GM19043 (cell line): ENCODE measurements at regions not wholly inside any gene's neighbourhood (a gene's known extent, or its start where the extent isn't known, plus 50 kb on each side); places are given as distances from the start of the nearest gene placed in this dataset.

Experiments
- ATAC-seq: cut with Tn5 transposase; IDR thresholded peaks from one replicate; pipeline ENCODE4 v1.9.1; 2021; ENCODE audit warnings: low read depth; ENCODE audit not compliant: unreplicated experiment

DNA sequence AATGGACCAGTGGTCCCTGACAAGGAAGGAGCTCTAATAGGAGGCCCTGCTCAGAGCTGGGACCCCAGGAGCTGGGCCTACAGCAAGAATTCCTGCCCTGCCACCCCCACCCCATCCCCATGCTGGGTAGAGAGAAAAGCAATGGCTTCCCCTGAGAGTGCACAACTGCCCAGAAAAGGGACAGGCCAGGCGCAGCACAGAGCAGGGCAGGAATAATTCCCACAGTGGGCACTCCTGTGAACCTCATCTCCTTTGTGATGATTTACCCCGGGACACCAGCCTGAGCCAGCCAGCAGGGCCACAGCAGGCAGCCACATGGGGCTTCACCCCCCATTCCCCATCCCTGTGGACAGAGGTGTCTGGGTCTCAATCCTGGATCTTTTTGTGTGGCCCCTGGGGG lies 104.0 kb upstream of the IQSEC1 start:
- no peak for ATAC-seq

DNA sequence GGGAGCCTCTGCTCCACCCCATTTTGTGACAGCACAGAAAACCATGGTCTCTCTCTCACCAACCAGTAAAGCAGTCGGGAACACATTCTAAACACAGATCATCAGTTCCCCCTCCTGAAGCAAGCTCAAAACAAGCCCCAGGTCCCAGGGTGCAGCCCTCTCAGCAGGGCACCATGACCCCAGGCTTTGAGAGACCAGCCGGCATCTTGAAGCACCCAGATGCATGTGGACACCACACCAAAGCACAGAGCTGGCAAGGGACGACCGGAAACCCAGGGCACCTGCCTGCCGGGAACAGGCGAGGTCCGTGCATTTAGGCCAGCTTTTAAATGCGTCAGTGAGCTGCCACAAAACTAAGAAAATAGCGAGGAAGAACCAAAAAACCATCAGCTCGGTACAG lies 103.2 kb upstream of the IQSEC1 start:
- no peak for ATAC-seq

DNA sequence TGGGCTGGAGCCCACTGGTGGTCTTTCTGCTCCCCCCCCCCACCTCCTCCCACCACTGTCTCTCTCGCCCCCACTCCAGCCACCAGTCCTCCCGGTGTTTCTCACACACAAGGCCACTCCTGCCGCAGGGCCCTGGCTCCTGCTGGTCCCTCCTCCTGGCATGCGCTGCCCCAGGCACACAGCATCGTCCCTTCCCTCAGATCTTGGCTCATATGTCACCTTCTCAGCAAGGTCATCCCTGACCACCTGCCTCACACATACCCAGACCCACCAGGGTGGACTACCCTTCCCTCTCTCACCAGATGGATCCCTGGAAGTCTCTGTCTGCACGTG lies 101.5 kb upstream of the IQSEC1 start:
- no peak for ATAC-seq

DNA sequence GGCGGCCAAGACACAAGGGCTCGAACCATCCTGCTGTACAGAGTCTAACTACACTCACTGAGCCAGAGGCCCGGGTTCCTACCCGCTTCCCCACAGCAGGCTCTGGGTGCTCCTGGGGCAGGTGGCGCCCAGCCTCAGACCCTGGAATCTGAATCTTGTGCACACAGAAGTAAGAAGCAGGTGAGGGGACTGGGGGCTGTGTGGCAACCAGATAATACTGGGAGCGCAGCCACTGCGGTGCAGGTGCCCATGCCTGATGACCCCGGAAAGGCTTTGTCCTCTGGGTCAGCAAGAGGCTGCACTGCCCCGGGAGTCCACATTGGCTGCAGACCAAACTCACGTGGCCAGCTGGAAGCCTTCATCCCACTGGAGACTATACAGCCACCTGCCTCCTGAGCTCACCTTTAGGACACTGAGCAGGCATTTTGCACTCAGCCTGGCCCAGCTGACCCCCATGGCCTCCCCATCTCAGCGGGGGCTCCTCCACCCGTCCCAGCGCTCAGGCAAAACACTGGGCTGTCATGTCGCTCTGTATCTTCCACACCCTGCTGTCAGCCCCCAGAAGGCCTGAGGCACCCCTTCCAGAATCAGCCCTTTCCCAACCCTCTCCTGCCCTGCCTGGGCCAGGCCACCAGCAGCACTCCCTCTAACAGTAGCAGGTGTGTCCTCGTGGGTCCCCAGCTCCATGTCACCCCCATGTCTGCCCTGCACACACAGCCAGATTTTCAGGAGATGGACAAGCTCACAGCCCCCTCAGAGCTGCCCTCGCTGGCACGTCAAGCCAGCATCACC lies 101.0 kb upstream of the IQSEC1 start:
- no peak for ATAC-seq

DNA sequence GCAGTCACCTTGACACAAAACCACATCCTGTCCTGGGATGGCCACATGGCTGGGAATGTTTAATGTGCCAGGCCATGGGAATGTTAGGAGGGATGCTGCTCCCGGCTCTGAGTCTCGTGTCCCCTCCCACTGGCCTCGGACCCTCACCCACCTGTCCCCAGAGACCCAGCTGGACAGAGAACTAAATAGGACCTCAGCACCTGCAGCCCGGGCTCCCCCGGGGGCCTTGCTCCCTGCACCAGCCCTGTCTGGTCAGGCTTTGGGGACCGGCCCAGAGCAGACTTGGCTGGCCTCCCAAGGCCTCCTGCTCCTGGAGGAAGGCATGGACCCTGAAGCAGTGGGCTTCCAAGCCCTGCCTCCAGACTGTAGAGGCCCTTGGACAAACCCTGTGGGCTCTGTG lies 100.0 kb upstream of the IQSEC1 start:
- no peak for ATAC-seq

DNA sequence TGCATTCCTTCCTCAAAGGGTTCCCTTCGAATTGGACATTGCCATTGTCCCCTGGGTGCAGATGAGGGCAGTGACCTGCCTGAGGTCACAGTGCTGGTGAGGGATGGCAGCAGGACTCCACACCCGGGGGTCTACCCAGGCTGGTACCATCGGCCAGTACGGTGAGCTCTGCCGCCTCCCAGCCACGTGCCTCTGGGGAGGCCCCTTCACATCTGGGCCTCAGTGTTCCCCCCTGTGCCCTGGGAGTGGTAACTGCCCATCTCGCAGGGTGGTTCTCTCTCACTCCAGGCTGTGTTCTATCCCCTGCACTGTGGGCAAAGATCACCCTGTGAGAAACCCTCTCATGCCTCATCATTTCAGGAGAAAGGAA lies 99.4 kb upstream of the IQSEC1 start:
- no peak for ATAC-seq

DNA sequence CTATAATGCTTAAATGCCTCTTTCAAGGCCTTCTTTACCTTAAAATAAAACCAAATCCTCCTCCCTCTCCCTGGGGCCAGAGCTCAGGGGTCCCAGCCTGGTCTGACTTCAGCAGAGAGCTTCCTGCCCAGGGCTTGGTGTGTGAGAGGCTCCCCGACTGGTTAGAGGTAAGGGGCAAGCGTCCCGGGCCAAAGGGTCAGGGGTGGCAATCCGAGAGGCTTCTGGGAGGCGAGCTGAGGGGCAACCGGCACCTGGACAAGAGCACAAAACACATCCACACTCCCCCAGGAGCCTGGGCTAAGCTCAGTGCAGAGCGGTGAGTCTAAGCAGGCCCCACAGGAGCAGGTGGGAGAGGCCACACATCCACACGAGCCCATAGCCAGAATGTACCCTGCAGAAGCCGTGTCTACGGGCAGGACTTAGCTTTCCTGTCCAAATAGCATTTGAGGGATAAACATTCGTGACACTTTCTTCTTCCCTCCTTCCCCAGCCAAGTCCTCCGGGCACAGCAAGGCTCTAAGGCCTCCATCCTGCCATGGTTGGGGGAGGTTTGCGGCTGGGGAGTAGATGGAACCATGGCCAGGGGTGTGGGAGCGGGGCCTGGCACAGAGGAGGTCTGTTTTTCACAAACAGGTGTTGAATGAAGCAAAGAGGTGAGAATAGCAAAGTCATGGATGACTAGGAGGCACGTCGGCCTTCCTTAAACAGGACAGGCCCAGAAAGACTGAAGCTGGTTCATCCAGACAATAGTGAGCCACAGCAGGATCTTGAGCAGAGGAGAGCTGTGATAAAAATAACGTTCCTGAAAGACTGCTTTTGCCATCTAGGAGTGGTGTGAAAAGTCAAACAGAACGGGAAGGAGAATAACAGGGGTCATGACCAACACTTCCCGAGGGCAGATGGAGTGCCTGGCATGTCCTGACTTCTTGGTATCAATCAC lies 98.7 kb upstream of the IQSEC1 start:
- no peak for ATAC-seq

DNA sequence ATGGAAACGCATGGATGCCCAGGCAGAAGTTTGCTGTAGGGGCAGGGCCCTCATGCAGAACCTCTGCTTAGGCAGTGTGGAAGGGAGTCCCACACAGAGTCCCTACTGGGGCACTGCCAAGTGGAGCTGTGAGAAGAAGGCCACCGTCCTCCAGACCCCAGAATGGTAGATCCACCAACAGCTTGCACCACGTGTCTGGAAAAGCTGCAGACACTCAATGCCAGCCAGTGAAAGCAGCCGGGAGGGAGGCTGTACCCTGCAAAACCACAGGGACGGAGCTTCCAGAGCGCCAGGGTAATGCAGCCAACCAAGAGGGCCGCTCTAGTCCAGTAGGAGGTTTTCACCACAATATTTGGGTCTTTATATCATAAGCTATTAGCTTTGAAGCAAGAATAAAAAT lies 97.1 kb upstream of the IQSEC1 start:
- ATAC-seq, result no peak

DNA sequence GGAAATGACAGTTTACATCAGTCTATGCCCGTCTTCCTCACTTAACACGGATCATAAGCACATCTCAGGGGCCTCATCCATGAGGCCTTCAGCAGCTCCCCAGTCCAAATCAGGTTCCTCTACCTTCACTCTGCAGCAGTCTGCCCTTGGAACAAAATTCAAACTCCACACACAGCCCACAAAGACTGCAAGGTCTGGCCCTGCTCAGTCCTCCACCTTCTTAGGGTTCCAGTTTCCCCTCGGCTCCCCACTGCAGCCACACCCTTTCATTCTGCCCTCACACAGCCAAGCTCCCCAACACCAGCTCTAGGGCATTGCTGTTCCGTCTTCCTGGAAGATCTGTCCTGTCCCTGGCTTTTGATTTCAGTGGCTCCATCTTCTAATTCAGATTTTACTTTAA lies 95.2 kb upstream of the IQSEC1 start:
- no peak for ATAC-seq

DNA sequence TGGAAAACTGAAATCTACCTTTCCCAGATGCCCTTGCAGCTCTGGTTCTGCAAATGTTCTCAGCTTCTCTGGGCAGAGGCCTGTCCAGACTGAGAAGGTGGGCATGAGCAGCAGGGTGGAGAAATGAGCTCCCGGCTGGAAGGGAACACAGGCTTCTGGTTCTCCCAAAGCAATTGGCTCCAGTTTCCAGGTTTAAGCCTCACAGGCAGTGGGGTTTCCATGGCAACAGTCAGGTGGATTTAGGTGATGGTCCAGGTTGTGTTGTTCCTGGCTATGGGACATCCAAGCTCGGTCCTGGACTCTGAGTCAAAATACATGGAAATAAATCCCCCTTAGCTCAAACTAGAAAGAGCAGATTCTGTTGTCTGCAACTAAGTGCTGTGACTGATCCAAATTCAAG lies 94.6 kb upstream of the IQSEC1 start:
- no peak for ATAC-seq

DNA sequence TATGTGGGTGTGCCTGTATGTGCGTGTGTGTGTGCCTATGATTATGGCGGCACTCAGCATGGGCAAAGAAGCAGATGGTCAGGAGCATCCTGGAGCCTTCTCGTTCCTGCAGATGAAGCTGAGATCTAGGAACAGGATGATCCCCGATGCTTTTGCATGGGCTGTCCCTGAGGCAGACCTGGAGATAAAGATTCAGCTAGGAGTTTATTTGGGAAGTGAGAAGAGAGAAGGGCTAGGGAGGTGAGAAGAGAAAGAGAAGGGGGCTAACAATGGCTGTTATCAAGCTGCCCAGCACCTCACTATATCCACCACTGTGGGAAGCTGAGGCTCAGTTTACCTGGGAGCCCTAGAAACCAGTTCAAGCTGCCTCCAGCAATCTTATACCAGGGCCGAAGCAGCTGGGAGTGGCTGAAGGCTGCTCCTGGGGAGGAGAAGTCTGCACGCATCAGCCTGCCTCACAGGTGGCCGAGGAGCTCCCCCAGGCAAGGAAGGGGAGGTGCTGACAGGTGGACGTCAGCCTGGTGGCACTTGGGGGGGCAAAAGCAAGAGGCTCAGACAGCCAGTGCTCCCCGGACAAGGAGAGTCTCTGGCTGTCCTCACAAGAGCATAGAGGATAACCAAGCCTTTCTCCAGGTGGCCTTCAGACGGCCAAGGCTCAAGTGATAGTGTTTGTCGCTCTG lies 94.0 kb upstream of the IQSEC1 start:
- no peak for ATAC-seq

DNA sequence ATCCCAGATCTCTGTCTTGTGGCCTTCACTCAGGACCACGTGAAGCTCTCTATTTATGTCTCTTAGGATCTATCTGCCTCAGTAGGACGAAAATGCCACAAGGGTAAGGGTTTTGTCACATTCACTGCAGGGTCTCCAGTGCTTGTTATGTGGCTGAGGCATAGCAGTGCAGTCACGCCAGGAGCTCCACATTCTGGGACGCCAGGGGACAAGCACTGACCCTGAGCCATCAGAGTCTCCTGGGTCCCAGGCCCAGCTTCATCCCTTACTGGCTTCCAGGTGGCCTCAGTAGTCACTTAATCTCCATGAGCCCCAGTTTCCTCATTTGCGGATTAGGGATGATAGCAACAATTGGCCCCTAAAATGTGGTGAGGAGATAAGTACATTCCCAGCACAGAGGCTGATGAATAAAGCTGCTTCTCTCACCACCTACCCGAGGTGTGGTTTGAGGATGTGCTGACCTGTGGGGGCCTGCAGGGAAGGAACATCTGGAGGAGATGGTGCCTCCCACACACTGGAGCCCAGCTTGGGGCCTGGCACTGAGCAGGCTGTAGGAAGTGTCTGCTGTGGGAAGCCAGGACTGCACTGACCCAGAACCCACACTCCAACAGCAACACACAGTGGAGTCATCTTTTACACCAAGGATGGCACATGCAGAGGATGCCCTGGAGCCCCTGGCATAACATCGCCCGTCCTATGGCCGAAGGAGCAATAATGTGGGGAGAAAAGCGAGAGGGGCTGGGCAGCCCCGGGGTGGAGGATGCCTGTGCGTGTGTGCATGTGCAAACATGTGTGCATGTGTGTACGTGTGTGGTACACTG lies 93.2 kb upstream of the IQSEC1 start:
- no peak for ATAC-seq

DNA sequence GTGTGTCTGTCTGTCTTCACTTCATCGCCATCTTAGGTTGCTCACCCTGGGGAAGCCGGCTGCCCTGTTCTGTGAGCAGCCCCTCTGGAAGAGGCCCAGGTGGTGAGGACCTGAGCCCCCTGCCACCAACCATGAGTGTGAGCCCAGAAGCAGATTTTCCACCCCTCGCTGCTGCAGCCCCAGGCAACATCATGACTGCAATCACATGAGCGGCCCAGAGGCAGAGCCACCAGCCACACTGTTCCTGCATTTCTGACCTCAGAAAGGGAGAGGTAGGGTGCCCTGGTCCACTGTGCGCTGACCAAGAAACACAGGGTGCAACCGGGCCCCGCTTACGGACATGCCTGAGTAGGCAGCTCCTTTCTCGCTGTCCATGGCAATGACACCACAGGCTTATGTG lies 92.3 kb upstream of the IQSEC1 start:
- ATAC-seq, result no peak

DNA sequence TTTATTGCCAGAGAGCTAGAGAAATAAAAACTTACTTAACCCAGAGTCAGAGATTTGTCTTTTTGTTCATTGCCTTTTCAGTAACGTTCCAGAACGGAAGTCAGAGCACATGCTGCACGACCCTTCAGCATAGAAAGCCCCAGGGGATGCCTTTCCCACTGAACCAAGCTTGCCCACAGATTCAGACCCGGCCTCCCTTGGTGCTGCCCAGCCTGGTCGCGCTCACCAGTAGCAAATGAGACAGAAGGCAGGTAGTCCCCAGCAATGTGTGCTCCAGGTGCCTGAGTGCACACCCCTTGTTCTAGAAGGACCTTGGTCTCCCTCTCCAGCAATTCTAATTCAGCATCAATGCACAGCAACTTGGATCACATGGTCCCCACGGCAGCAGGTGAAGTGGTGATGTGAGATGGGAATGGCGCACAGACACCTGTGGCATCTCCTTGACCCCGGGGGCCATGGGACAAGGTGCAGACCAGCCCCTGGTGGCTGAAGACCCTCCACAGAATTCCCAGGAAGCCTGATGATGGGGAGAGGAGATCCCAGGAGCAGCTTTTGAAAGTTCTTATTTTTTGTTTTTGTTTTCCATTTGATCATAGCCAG lies 91.8 kb upstream of the IQSEC1 start:
- ATAC-seq, result no peak

DNA sequence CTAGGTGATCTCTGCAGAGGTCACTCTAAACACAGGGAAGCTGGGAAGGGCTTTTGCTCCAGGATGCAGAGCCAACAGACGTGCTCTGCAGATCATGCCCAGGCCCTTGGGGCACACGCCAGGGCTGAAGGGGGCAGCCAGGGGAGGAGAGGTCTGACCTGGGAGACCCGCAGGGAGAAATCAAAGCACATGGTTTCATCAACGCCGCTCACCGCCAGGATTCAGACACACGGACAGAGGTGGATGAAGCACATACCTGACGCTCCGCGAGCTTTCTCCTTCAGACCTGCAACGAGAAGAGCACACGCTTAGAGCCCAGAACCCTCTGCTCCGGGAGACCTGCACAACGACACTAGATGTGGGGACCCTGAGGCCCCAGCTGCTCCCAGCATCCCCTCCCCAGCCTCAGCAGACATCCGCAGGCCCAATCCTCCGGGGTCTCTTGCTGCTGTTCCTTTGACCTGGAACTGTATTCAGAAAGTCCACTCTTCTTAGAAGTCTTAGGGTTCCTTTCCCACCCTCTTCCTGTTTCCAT lies 90.7 kb upstream of the IQSEC1 start:
- no peak for ATAC-seq

DNA sequence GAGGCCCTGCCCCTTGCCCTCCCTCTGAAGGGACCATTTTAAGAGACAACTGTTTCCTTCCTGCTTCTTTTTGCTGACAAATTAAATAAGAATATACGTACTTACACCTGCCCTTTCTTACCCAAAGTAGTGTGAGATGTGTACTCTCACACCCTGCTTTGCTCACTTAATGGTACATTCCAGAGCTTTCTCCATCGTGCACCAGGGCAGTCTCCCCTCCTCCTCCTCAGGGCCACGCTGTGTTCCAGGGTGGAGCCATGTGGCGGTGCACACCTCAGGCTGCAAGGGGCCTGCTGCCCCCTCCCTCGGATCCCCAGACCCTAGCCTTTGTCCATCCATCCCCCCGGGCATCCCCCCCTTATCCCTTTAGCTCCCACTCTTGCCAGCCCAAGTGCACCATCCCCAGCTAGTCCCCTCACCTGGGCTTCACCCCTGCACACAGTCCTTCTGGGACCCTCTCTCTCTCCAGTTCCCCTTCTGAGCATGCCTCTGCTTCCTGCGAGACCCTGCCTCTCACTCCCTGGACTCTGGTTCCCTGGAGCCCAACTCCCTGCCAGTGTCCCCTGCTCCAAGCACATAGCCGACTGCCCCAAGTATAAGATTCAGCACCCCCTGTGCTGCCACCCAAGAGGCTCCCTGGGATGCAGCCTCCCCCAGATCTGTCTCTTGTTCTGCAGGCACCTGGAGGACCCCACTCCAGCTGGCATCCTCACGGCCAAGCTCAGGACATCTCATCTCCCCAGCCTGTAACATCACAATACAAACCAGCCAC lies 89.5 kb upstream of the IQSEC1 start:
- ATAC-seq, result no peak

DNA sequence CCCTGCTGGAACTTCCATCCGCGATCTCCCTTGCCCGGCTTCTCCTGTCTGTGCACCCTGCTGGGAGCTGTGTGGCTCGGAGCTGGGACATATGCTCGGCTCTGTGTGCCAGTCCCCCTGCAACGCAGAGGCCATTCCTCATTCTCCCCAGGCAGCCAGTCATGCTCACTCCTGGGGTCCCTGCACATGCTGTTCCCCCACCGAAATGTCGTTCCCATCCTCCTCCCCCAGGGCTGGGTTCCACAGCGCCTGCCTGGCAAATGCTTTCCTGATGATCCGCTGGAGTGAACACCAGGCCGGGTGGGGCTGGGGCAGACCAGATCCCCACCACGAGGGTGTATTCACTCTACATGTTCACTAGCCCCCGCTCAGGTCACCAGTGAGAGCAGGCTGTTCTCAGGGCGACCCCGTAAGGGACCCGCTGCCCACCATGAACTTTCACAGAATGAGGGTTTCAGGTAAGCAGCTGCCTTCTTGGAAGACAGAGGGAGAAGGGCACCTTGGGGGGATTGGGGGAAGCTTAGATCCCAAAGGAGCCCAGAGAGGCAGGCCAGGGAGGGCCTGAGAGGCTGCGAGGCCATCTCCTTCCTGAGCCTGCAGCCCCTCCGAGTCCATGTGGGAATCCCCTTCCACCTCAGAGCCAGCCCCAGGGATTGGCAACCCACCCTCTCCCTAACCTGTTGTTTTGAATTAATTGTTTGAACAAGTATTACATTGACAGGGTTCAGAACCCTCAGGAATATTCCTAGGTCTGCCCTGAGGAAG lies 88.7 kb upstream of the IQSEC1 start:
- no peak for ATAC-seq

DNA sequence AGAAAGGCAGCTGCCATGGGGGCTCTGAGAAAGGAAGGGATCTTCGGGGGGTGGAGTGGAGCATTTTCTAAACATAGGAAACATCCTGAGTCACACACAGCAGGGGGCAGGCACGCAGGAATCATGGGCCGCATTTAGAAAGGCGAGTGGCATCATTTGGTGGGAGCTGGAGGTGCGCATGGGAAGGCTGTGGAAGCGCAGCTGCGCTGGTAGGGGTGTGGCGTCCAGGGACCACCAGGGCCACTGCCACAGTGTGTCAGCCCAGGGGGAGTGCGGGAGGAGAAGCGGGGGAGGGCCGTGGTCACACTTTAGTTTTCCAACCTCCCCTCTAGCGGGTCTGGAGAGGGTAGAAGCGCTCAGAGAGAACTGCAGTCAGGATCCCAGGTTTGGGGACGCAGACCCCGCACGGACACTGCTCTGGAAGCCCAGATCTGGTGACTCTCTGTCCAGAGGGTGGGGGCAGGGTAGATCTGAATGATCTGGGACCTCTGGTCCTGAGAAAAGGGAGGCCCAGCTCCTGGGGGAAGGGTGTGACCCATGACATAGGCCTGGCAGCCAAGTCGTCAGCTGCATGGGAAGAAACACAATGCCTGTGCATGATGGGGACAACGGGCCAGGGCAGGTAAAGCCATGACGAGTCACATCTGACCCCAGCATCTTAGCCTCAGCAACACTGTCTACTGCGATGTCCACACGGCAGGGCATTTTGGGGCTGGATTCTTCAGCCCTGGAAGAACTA lies 88.0 kb upstream of the IQSEC1 start:
- ATAC-seq, result no peak
